SK-N-DZ (cell line): ENCODE measurements at regions not wholly inside any gene's neighbourhood (a gene's known extent, or its start where the extent isn't known, plus 50 kb on each side); places are given as distances from the start of the nearest gene placed in this dataset.
"Not testable (repeated sequence)": the region's sequence is repeated elsewhere in the genome, so short reads cannot be mapped to it uniquely, and the experiment has no call there.

Source experiments
- DNase-seq: peaks from one replicate; pipeline ENCODE4 v3.0.0-alpha.2; 2015; ENCODE audit warnings: low spot score

- peak; percentile 24 for DNase-seq
Observed at GRCh38 chr3:78304115-78304514, 1264.2 kb downstream of the ROBO2 start.

- DNase-seq = no peak
Observed at GRCh38 chr3:78312851-78313250, 1273.0 kb downstream of the ROBO2 start.

GRCh38 chr3:78313332-78313731, 1273.4 kb downstream of the ROBO2 start:
- DNase-seq = no peak

GRCh38 chr3:78314327-78314726, 1274.4 kb downstream of the ROBO2 start:
- DNase-seq = no peak

GRCh38 chr3:78317774-78318173, 1277.9 kb downstream of the ROBO2 start:
- DNase-seq = no peak

- DNase-seq = no peak
Observed at GRCh38 chr3:78322780-78323179, 1282.9 kb downstream of the ROBO2 start.

- no peak for DNase-seq
Observed at GRCh38 chr3:78337801-78338211, 1297.9 kb downstream of the ROBO2 start.

GRCh38 chr3:78338405-78338804, 1298.5 kb downstream of the ROBO2 start:
- DNase-seq = no peak

GRCh38 chr3:78343221-78343620, 1303.3 kb downstream of the ROBO2 start:
- no peak for DNase-seq

- not testable (repeated sequence) for DNase-seq
Observed at GRCh38 chr3:78344267-78344666, 1304.4 kb downstream of the ROBO2 start.

- no peak for DNase-seq
Observed at GRCh38 chr3:78344918-78345317, 1305.0 kb downstream of the ROBO2 start.

- DNase-seq = no peak
Observed at GRCh38 chr3:78347176-78347575, 1307.3 kb downstream of the ROBO2 start.

- no peak for DNase-seq
Observed at GRCh38 chr3:78348664-78349063, 1308.8 kb downstream of the ROBO2 start.

GRCh38 chr3:78349571-78349970, 1309.7 kb downstream of the ROBO2 start:
- DNase-seq = peak; percentile 5

GRCh38 chr3:78351334-78351733, 1311.4 kb downstream of the ROBO2 start:
- no peak for DNase-seq

- no peak for DNase-seq
Observed at GRCh38 chr3:78353231-78353630, 1313.3 kb downstream of the ROBO2 start.

- no peak for DNase-seq
Observed at GRCh38 chr3:78360849-78361248, 1321.0 kb downstream of the ROBO2 start.

GRCh38 chr3:78368636-78369345, 1328.9 kb downstream of the ROBO2 start:
- DNase-seq = no peak

- DNase-seq = no peak
Observed at GRCh38 chr3:78390221-78390620, 1350.3 kb downstream of the ROBO2 start.

GRCh38 chr3:78398401-78398800, 1358.5 kb downstream of the ROBO2 start:
- no peak for DNase-seq

GRCh38 chr3:78402720-78403119, 1362.8 kb downstream of the ROBO2 start:
- no peak for DNase-seq

GRCh38 chr3:78405745-78406144, 1362.1 kb downstream of the ROBO1 start:
- no peak for DNase-seq

- no peak for DNase-seq
Observed at GRCh38 chr3:78406396-78406795, 1361.4 kb downstream of the ROBO1 start.

- no peak for DNase-seq
Observed at GRCh38 chr3:78410077-78410476, 1357.7 kb downstream of the ROBO1 start.
